ENCODE measurements at regions not wholly inside any gene's neighbourhood (a gene's known extent, or its start where the extent isn't known, plus 50 kb on each side); places are given as distances from the start of the nearest gene placed in this dataset.

- TF ChIP-seq ZNF202 (tag by site-specific recombination; IDR thresholded peaks at IDR 0.05; ENCODE audit: borderline replicate concordance) (no peak), CTCF (tag by site-specific recombination; IDR thresholded peaks at IDR 0.05) (no peak), ZNF416 (tag by site-specific recombination; IDR thresholded peaks at IDR 0.05) (no peak), PBX3 (CRISPR knock-in tag; IDR thresholded peaks at IDR 0.05) (no peak), ZBTB21 (tag by site-specific recombination; IDR thresholded peaks at IDR 0.05) (no peak), ZNF639 (tag by site-specific recombination; IDR thresholded peaks at IDR 0.05) (no peak), KLF17 (tag by site-specific recombination; IDR thresholded peaks at IDR 0.05) (no peak), ZBTB49 (tag by site-specific recombination; IDR thresholded peaks at IDR 0.05; ENCODE audit: low read depth) (no peak), TCF7L2 (IDR thresholded peaks at IDR 0.05; ENCODE audit: borderline replicate concordance, low read depth, low read length) (no peak), ZNF629 (tag by site-specific recombination; IDR thresholded peaks at IDR 0.05) (no peak)
Observed at GRCh38 chr13:56352361-56352760, 788.4 kb upstream of the PRR20A start.
